ENCODE measurements at regions not wholly inside any gene's neighbourhood (a gene's known extent, or its start where the extent isn't known, plus 50 kb on each side); places are given as distances from the start of the nearest gene placed in this dataset.

GRCh38 chr12:41869432-41869831 lies 275.2 kb downstream of the GXYLT1 start:
- Mint-ChIP-seq H3K27ac (no peak overlapping the region), H3K9me3 (peaks cover 46% of the 10 kb centered on the region), H3K4me1 (no peaks in the 10 kb centered on the region), H3K27me3 (ENCODE audit: low read depth) (no peaks in the 10 kb centered on the region), H3K4me3 (no peak overlapping the region), H3K36me3 (peaks cover 6% of the 10 kb centered on the region)
- no peak for DNase-seq (ENCODE audit: low spot score in 2 of 2, unreplicated experiment in 2 of 2)
- TF ChIP-seq, protein P1, sequence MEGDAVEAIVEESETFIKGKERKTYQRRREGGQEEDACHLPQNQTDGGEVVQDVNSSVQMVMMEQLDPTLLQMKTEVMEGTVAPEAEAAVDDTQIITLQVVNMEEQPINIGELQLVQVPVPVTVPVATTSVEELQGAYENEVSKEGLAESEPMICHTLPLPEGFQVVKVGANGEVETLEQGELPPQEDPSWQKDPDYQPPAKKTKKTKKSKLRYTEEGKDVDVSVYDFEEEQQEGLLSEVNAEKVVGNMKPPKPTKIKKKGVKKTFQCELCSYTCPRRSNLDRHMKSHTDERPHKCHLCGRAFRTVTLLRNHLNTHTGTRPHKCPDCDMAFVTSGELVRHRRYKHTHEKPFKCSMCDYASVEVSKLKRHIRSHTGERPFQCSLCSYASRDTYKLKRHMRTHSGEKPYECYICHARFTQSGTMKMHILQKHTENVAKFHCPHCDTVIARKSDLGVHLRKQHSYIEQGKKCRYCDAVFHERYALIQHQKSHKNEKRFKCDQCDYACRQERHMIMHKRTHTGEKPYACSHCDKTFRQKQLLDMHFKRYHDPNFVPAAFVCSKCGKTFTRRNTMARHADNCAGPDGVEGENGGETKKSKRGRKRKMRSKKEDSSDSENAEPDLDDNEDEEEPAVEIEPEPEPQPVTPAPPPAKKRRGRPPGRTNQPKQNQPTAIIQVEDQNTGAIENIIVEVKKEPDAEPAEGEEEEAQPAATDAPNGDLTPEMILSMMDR (IDR thresholded peaks at IDR 0.05; ENCODE audit: unreplicated experiment) = no peak

- Mint-ChIP-seq H3K4me3 (no peak overlapping the region), H3K27ac (no peak overlapping the region), H3K27me3 (ENCODE audit: low read depth) (no peaks in the 10 kb centered on the region), H3K9me3 (peaks cover 37% of the 10 kb centered on the region), H3K4me1 (no peaks in the 10 kb centered on the region), H3K36me3 (no peaks in the 10 kb centered on the region)
- TF ChIP-seq, protein P1 (IDR thresholded peaks at IDR 0.05; ENCODE audit: unreplicated experiment) = no peak
- no peak for DNase-seq (ENCODE audit: low spot score in 2 of 2, unreplicated experiment in 2 of 2)
These were observed 277.7 kb downstream of the GXYLT1 start for GRCh38 chr12:41866878-41867430.

GRCh38 chr12:41856228-41856627 lies 288.4 kb downstream of the GXYLT1 start:
- TF ChIP-seq, protein P1 (IDR thresholded peaks at IDR 0.05; ENCODE audit: unreplicated experiment) = no peak
- peaks cover under 1% of the 10 kb centered on the region for H3K4me1 Mint-ChIP-seq
- H3K27ac Mint-ChIP-seq = no peak overlapping the region
- H3K9me3 Mint-ChIP-seq = peaks cover 12% of the 10 kb centered on the region
- no peak overlapping the region for H3K4me3 Mint-ChIP-seq
- no peaks in the 10 kb centered on the region for H3K36me3 Mint-ChIP-seq
- H3K27me3 Mint-ChIP-seq (ENCODE audit: low read depth) = no peaks in the 10 kb centered on the region
- DNase-seq (ENCODE audit: low spot score in 2 of 2, unreplicated experiment in 2 of 2) = no peak

GRCh38 chr12:41850046-41850445 lies 294.6 kb downstream of the GXYLT1 start:
- no peaks in the 10 kb centered on the region for H3K27me3 Mint-ChIP-seq (ENCODE audit: low read depth)
- no peak overlapping the region for H3K4me3 Mint-ChIP-seq
- H3K4me1 Mint-ChIP-seq = peaks cover 2% of the 10 kb centered on the region
- no peak for DNase-seq (ENCODE audit: low spot score in 2 of 2, unreplicated experiment in 2 of 2)
- no peak overlapping the region for H3K27ac Mint-ChIP-seq
- peaks cover 15% of the 10 kb centered on the region for H3K9me3 Mint-ChIP-seq
- no peaks in the 10 kb centered on the region for H3K36me3 Mint-ChIP-seq
- TF ChIP-seq, protein P1 (IDR thresholded peaks at IDR 0.05; ENCODE audit: unreplicated experiment) = no peak

DNA sequence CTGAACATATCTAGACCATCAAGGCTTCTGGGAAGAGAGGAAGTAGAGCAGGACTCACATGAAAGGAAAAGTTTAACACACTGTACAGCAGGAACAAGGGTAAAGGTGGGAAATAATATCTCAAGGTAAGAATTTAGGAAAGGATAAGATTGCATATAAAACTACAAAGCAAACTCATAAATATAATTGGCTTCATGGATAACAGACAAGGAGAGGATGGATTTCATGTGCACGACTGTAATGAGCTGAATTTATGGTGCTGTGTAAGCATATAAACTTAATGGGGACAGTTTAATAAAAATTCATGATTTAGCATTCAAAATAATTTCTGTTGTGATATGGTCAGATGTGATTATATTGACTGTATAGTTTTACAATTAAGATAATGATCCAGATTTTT lies 298.0 kb downstream of the GXYLT1 start:
- peaks cover 11% of the 10 kb centered on the region for H3K9me3 Mint-ChIP-seq
- H3K27me3 Mint-ChIP-seq (ENCODE audit: low read depth) = no peaks in the 10 kb centered on the region
- TF ChIP-seq, protein P1 (IDR thresholded peaks at IDR 0.05; ENCODE audit: unreplicated experiment) = no peak
- no peak overlapping the region for H3K4me3 Mint-ChIP-seq
- H3K4me1 Mint-ChIP-seq = peaks cover 2% of the 10 kb centered on the region
- DNase-seq (ENCODE audit: low spot score in 2 of 2, unreplicated experiment in 2 of 2) = no peak
- no peak overlapping the region for H3K27ac Mint-ChIP-seq
- no peaks in the 10 kb centered on the region for H3K36me3 Mint-ChIP-seq

GRCh38 chr12:41836416-41836815 lies 308.3 kb downstream of the GXYLT1 start:
- TF ChIP-seq, protein P1 (IDR thresholded peaks at IDR 0.05; ENCODE audit: unreplicated experiment) = no peak
- Mint-ChIP-seq H3K27me3 (ENCODE audit: low read depth) (no peaks in the 10 kb centered on the region), H3K36me3 (no peaks in the 10 kb centered on the region), H3K27ac (no peak overlapping the region), H3K4me3 (no peak overlapping the region), H3K9me3 (peaks cover 4% of the 10 kb centered on the region), H3K4me1 (no peaks in the 10 kb centered on the region)
- no peak for DNase-seq (ENCODE audit: low spot score in 2 of 2, unreplicated experiment in 2 of 2)
